C4-2B (cell line): ENCODE measurements at regions not wholly inside any gene's neighbourhood (a gene's known extent, or its start where the extent isn't known, plus 50 kb on each side); places are given as distances from the start of the nearest gene placed in this dataset.

Experiments used
- CTCF ChIP-seq: fragments of 450-650 bp; conservative IDR thresholded peaks from 2 replicates; pipeline ENCODE4 v1.5.1; 2017; ENCODE audit warnings: mild to moderate bottlenecking
- ZFX ChIP-seq: fragments of 450-650 bp; IDR thresholded peaks from 2 replicates; pipeline ENCODE4 v1.6.1; 2017

DNA sequence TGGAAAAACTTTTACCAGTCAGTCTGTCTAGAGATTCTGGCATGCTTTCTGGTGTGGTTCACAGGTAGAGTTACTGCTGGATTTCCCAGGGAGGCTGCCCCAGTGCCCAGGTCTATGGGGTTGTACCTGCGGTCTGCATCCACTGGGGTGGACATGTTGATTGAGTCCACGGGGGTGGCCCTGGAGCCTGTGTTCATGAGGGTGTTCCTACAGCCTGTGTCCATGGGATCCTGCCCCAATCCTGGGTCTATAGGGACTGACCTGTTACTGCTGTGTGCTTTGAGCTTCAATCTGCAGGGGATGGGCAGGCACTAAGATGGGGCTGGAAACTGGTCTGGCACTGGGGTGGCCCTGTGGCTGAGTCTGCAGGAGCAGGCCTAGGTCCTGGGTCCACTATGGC lies 54.5 kb upstream of the PRPS1L1 start:
- TF ChIP-seq CTCF = no peak
- TF ChIP-seq ZFX = no peak
